DMS53 treated with DMSO at 0.1 percent for 48 hours (cell line): ENCODE measurements at regions not wholly inside any gene's neighbourhood (a gene's known extent, or its start where the extent isn't known, plus 50 kb on each side); places are given as distances from the start of the nearest gene placed in this dataset.
"Not testable (repeated sequence)": the region's sequence is repeated elsewhere in the genome, so short reads cannot be mapped to it uniquely, and the experiment has no call there.

Experiments
- DNase-seq: peaks from one replicate; lab custom pipeline; 2025; ENCODE audit not compliant: unreplicated experiment; lab: John Stamatoyannopoulos, UW

- DNase-seq = no peak
Measured at GRCh38 chr3:132987396-132987795, 50.8 kb upstream of the TMEM108 start.

DNA sequence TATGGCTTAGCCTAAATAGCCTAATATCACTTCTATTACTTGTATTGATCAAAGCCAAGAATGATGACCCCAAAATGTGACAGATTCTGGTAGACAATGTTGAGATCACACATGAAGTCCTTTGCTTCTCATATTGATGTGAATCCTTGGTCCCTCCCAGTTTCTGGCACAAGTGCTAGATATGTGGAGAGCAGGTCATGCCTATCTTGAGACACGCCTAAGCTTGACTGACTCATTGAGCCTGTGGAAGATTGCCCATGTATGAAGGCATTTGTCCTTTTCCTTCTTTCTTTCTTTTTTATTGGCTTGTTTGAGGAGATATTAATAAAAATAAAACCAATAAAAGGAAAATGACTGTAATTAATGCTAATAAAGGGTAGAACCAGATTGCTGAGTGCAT lies 54.0 kb upstream of the TMEM108 start:
- DNase-seq = no peak

DNA sequence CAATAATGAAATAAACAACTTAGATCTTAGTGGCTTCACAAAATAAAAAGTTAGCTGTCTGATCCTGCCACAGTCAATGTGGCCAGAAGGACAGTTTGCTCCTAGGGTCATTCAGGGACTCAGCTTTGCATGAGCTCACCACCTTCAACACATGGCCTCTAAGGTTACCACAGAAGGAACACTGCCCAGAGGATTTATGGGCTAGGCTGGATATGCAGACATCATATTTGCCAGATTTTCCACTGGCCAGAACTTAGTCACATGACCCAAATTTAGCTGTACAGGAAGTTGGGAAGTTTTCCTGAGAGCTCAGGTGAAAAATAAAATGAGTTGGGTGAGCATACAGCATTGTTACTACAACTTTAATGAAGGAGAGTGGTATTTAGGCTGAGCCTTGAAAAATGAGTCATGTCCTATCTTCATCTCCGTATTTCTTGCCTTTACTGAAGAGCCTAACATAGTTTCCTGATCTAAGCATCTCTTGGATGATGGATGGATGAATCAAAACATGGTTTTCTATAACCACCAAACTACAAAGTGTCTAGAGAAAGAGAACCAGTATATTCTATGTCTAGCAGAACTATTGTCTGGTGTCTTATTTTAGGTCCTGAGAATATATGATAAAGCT lies 54.9 kb upstream of the TMEM108 start:
- no peak for DNase-seq

DNA sequence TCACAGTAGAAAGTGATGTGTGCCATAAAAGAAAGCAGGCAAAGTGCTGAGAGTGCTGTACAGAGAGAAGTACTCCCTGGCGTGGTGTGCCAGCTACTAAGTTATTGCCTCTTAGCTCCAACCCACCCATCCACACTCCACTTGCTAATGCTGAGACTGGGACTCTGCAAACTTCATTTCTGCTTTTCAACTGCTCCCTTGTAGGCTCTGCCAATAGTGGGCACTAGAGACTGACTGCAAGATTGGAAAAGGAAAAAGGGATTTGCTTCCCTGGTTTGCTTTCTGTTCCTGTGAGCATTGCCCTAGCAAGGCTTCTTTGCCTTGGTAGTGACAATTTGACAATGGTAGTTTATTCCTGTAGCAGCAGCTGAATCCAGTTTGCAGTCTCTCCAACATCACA lies 56.5 kb upstream of the TMEM108 start:
- DNase-seq = no peak

GRCh38 chr3:132980102-132980501 lies 58.1 kb upstream of the TMEM108 start:
- no peak for DNase-seq

DNA sequence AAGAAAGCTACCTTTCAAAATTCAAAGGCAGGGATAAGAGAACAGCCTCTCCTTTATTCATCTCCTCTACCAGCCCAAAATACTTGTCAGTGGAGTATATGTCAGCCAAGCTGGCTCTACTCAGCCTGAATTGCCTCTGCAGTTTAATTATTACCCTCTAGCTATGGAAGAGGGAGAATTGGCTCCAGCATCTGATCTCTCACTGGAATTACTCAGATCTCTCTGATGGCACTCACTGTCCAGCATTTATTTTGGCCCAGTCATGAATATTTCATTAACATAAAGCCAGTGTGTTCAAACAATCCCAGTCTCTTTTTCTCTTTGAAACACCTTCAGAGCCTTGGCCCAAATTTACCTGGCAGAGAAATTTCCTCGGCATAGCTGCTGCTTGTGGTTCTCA lies 58.6 kb upstream of the TMEM108 start:
- DNase-seq = no peak

- not testable (repeated sequence) for DNase-seq
Measured at GRCh38 chr3:132978946-132979345, 59.2 kb upstream of the TMEM108 start.

DNA sequence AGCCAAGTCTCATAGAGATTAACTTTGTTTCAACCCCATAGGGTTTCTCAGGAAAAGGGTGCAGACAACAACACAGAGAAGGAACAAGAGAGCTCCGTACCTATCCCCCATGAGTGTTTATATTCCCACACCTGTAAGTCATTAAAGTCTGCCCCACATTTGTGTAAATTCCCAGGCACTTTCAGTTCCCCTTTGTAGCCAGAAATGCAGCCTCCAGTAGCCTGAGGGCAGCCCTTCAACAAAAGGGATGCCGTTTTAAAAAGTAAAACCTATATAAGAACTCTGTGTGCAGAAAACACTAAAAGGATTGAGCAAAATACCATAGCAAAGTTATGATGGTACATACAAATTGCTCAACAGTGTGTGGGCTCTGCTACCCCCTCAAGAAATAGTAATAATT lies 59.7 kb upstream of the TMEM108 start:
- DNase-seq = no peak

- no peak for DNase-seq
Measured at GRCh38 chr3:132974097-132974496, 64.1 kb upstream of the TMEM108 start.

GRCh38 chr3:132973441-132973840 lies 64.8 kb upstream of the TMEM108 start:
- no peak for DNase-seq

GRCh38 chr3:132972333-132972732 lies 65.9 kb upstream of the TMEM108 start:
- no peak for DNase-seq

DNA sequence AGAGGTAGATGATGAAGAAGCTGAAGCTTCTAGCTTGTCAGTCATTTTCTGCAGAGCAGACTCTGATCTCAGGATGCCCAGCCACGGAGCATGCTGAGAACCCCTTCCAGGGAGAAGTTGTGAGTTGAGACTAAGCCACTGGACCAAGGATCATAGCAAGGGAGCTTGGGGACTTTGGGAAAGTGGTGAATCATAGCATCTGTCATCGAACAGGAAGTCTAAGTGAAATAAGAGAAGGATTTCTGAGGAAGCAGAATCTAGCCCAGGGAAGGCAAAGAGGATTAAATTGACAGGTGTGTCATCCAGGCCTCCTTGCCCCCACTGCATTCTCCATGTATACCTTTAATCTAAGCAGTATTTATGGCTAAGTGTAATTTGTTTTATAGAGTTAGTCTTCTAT lies 71.8 kb upstream of the TMEM108 start:
- peak; percentile 33 for DNase-seq

GRCh38 chr3:132964266-132964665 lies 73.9 kb upstream of the TMEM108 start:
- DNase-seq = no peak

GRCh38 chr3:132963786-132964185 lies 74.4 kb upstream of the TMEM108 start:
- DNase-seq = no peak

DNA sequence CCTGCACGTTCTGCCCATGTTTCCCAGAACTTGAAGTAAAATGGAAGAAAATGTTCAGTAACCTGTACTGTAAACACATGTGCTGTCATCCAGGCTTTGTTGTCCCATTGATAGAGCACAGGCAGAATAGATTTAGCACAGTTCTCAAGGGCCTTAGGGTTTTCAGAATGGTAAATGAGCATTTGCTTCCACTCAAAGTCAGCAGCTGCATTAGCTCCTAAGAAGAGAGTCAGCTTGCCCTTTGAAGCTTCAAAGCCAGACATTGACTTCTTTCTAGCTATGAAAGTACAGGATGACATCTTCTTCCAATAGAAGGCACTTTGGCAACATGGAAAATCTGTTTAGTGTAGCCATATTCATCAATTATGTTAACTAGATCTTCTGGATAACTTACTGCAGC lies 76.2 kb upstream of the TMEM108 start:
- no peak for DNase-seq

DNA sequence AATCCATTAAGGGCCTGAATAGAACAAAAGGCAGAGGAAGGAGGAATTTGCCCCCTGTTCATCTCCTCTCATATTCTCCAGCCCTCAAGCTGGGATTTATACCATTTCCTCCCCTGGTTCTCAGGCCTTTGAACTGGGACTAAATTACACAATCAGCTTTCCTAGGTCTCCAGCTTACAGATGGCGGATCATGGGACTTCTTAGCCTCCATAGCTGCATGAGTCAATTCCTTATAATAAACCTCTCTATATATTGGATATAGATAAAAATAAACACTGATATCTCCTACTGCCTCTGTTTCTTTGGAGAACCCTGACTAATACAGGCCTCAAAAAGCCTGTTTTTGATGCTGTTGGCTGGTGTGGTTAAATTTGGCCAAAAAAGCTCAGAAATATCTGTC lies 84.5 kb upstream of the TMEM108 start:
- DNase-seq = no peak

GRCh38 chr3:132927896-132928295 lies 110.3 kb upstream of the TMEM108 start:
- DNase-seq = no peak

GRCh38 chr3:132926098-132926497 lies 112.1 kb upstream of the TMEM108 start:
- no peak for DNase-seq

DNA sequence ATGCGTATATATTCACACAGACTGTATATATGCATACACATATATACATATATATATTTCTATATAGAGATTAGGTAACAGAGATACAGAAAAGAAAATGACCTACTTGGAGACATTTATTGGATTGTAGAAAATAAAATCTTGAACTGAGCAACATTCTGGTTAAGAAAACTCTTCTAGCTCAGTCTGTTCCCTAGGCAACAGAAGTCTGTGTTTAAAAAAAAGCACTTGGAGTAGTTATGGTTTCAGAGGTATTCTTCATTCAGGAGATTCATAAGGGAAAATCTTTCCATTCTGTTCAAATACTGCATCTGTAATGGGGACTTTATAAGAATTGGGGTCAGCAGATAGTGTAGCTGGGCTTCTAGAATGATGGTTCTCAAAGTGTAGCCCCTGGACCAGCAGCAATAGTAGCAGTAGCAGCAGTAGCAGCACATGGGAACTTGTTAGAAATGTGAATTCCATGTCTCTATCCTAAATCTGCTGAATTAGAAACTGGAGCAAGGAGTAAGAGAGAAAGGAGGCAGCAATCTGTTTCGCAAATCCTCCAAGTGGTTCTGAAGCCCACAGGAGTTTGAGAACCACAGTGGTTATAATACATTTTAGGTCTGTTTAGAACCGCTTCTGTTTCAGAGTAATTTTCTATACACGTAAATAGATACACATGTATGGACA lies 112.8 kb upstream of the TMEM108 start:
- no peak for DNase-seq

DNA sequence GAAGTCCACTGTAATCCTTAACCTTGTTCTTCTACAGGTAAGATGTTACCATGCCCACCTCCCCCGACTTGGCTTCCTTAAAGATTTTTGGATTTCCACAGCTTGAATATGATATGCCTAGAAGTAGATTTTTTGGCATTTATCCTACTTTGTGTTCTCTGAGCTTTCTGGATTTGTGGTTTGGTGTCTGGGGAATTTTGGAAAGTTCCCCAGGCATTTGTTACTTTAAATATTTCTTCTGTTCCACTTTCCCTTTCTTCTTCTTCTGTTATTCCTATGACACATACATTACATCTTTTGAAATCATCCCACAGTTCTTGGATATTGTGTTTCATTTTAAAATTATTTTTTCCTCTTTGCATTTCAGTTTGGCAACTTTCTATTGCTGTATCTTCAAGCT lies 122.1 kb upstream of the TMEM108 start:
- DNase-seq = no peak

GRCh38 chr3:132912416-132912753 lies 125.8 kb upstream of the TMEM108 start:
- no peak for DNase-seq

- DNase-seq = no peak
Measured at GRCh38 chr3:132911741-132912415, 126.3 kb upstream of the TMEM108 start.

- DNase-seq = no peak
Measured at GRCh38 chr3:132907293-132907692, 130.9 kb upstream of the TMEM108 start.
